DOHH2 (cell line): ENCODE measurements at regions not wholly inside any gene's neighbourhood (a gene's known extent, or its start where the extent isn't known, plus 50 kb on each side); places are given as distances from the start of the nearest gene placed in this dataset.

Experiments used
- H3F3A ChIP-seq: fragments of 200-600 bp; sonication (generic), shearing (Covaris generic); 2 replicates; pipeline ENCODE4 v1.6.0; 2016; ENCODE audit warnings: antibody characterized with exemption, mild to moderate bottlenecking; ENCODE audit not compliant: control insufficient read depth, insufficient read depth
- H3K27ac ChIP-seq: fragments of 200-600 bp; sonication (generic); 2 replicates; pipeline ENCODE4 v1.5.1; 2014; ENCODE audit warnings: low read depth, mild to moderate bottlenecking, low read length, moderate library complexity
- H3K27me3 ChIP-seq: fragments of 200-600 bp; sonication (generic); 2 replicates; pipeline ENCODE4 v1.6.1; 2014; ENCODE audit warnings: mild to moderate bottlenecking, low read length, mixed read lengths; ENCODE audit not compliant: control insufficient read depth
- H3K36me3 ChIP-seq: fragments of 200-600 bp; sonication (generic); 2 replicates; pipeline ENCODE4 v1.6.1; 2014; ENCODE audit warnings: mild to moderate bottlenecking, low read length, moderate library complexity, mixed read lengths; ENCODE audit not compliant: control insufficient read depth
- H3K4me1 ChIP-seq: fragments of 200-600 bp; sonication (generic); 2 replicates; pipeline ENCODE4 v1.6.1; 2014; ENCODE audit warnings: mild to moderate bottlenecking, low read length, mixed read lengths; ENCODE audit not compliant: control insufficient read depth
- H3K4me2 ChIP-seq: fragments of 200-600 bp; sonication (generic); 2 replicates; pipeline ENCODE4 v1.6.0; 2014; ENCODE audit warnings: mild to moderate bottlenecking, low read length, moderate library complexity
- H3K4me3 ChIP-seq: fragments of 200-600 bp; sonication (generic); 2 replicates; pipeline ENCODE4 v1.5.1; 2014; ENCODE audit warnings: mild to moderate bottlenecking, low read length, mixed read lengths
- H3K79me2 ChIP-seq: fragments of 200-600 bp; sonication (generic); 2 replicates; pipeline ENCODE4 v1.6.1; 2014; ENCODE audit warnings: mild to moderate bottlenecking, low read length, mixed read lengths; ENCODE audit not compliant: control insufficient read depth
- H3K9me2 ChIP-seq: fragments of 200-600 bp; sonication (generic); replicated peaks from 2 replicates; pipeline ENCODE4 v1.6.1; 2014; ENCODE audit warnings: mild to moderate bottlenecking, low read length, mixed read lengths; ENCODE audit not compliant: control insufficient read depth
- H3K9me3 ChIP-seq: fragments of 200-600 bp; sonication (generic); 2 replicates; pipeline ENCODE4 v1.6.1; 2014; ENCODE audit warnings: antibody characterized with exemption, low read length, mixed read lengths; ENCODE audit not compliant: control insufficient read depth, insufficient read depth
- H4K20me1 ChIP-seq: fragments of 200-600 bp; sonication (generic); 2 replicates; pipeline ENCODE4 v1.6.0; 2014; ENCODE audit warnings: low read depth, mild to moderate bottlenecking, antibody characterized with exemption, low read length, moderate library complexity; ENCODE audit not compliant: control insufficient read depth, insufficient read depth
- EZH2phosphoT487 ChIP-seq: fragments of 200-600 bp; sonication (generic); IDR thresholded peaks from 2 replicates; pipeline ENCODE4 v1.6.1; 2017; ENCODE audit warnings: borderline replicate concordance, mild to moderate bottlenecking, antibody characterized with exemption, low read length, moderate library complexity, mixed read lengths
- TF ChIP-seq, protein P1 (sequence below): fragments of 200-600 bp; sonication (generic); IDR thresholded peaks from one replicate; pipeline ENCODE4 v1.5.1; 2014; ENCODE audit warnings: antibody characterized with exemption, mild to moderate bottlenecking, low read depth, low read length; ENCODE audit not compliant: poor library complexity, severe bottlenecking

- H3K4me1 ChIP-seq: no peaks in the 10 kb centered on the region
- no peak overlapping the region for H3K27ac ChIP-seq
These were observed 51.3 kb downstream of the OR10H4 start for GRCh38 chr19:16000024-16000663.

GRCh38 chr19:16001481-16002312 lies 52.9 kb downstream of the OR10H4 start:
- H3K27me3 ChIP-seq: no peaks in the 10 kb centered on the region; the same call in 1 of the 2 replicates
- H3K4me2 ChIP-seq: 0 out of 2 replicates have a peak overlapping the region, but pooled peaks have one; percentile 10
- no peaks in the 10 kb centered on the region for H3K4me1 ChIP-seq
- no peak overlapping the region for H3K27ac ChIP-seq
- H3K9me2 ChIP-seq: no peaks in the 10 kb centered on the region
- no peaks in the 10 kb centered on the region for H3F3A ChIP-seq
- H3K9me3 ChIP-seq: no peaks in the 10 kb centered on the region
- H3K79me2 ChIP-seq: no peaks in the 10 kb centered on the region
- H3K4me3 ChIP-seq: no peak overlapping the region
- H4K20me1 ChIP-seq: no peaks in the 10 kb centered on the region; the same call in 1 of the 2 replicates
- no peaks in the 10 kb centered on the region for H3K36me3 ChIP-seq
- no peak for TF ChIP-seq EZH2phosphoT487
- TF ChIP-seq, protein P1, sequence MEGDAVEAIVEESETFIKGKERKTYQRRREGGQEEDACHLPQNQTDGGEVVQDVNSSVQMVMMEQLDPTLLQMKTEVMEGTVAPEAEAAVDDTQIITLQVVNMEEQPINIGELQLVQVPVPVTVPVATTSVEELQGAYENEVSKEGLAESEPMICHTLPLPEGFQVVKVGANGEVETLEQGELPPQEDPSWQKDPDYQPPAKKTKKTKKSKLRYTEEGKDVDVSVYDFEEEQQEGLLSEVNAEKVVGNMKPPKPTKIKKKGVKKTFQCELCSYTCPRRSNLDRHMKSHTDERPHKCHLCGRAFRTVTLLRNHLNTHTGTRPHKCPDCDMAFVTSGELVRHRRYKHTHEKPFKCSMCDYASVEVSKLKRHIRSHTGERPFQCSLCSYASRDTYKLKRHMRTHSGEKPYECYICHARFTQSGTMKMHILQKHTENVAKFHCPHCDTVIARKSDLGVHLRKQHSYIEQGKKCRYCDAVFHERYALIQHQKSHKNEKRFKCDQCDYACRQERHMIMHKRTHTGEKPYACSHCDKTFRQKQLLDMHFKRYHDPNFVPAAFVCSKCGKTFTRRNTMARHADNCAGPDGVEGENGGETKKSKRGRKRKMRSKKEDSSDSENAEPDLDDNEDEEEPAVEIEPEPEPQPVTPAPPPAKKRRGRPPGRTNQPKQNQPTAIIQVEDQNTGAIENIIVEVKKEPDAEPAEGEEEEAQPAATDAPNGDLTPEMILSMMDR: no peak

More at GRCh38 chr19:16000024-16000663, 51.3 kb downstream of the OR10H4 start:
- H3K36me3 ChIP-seq: no peaks in the 10 kb centered on the region
- H3K4me2 ChIP-seq: no peak overlapping the region
- H4K20me1 ChIP-seq: no peaks in the 10 kb centered on the region; the same call in 1 of the 2 replicates
- 0 out of 2 replicates have a peak, but pooled peaks cover 4% of the 10 kb centered on the region for H3K9me3 ChIP-seq
- H3K79me2 ChIP-seq: no peaks in the 10 kb centered on the region
- TF ChIP-seq, protein P1: no peak
- TF ChIP-seq EZH2phosphoT487: no peak
- H3F3A ChIP-seq: no peaks in the 10 kb centered on the region
- no peak overlapping the region for H3K4me3 ChIP-seq
- H3K9me2 ChIP-seq: no peaks in the 10 kb centered on the region
- no peaks in the 10 kb centered on the region; the same call in 1 of the 2 replicates for H3K27me3 ChIP-seq

- H4K20me1 ChIP-seq: no peaks in the 10 kb centered on the region; the same call in 1 of the 2 replicates
- H3K9me3 ChIP-seq: no peaks in the 10 kb centered on the region
- TF ChIP-seq, protein P1: no peak
- no peak for TF ChIP-seq EZH2phosphoT487
- H3K4me3 ChIP-seq: no peak overlapping the region
- H3K27ac ChIP-seq: no peak overlapping the region
- no peaks in the 10 kb centered on the region for H3K4me1 ChIP-seq
- no peaks in the 10 kb centered on the region for H3K9me2 ChIP-seq
- no peaks in the 10 kb centered on the region for H3K79me2 ChIP-seq
- no peaks in the 10 kb centered on the region for H3K36me3 ChIP-seq
- H3F3A ChIP-seq: no peaks in the 10 kb centered on the region
- H3K4me2 ChIP-seq: no peak overlapping the region
- H3K27me3 ChIP-seq: no peaks in the 10 kb centered on the region; the same call in 1 of the 2 replicates
These were observed 53.9 kb downstream of the OR10H4 start for GRCh38 chr19:16002406-16003384.
